SU-DHL-6 (cell line): ENCODE measurements at regions not wholly inside any gene's neighbourhood (a gene's known extent, or its start where the extent isn't known, plus 50 kb on each side); places are given as distances from the start of the nearest gene placed in this dataset.

Source experiments
- EZH2phosphoT487 ChIP-seq: fragments of 200-600 bp; sonication (generic), shearing (Covaris generic); conservative IDR thresholded peaks from 2 replicates; pipeline ENCODE4 v1.6.1; 2018; ENCODE audit warnings: mild to moderate bottlenecking, antibody characterized with exemption, low read length, moderate library complexity, mixed read lengths
- TF ChIP-seq, protein P1 (sequence below): fragments of 200-600 bp; sonication (generic); IDR thresholded peaks from one replicate; pipeline ENCODE4 v1.5.1; 2017; ENCODE audit warnings: antibody characterized with exemption, mild to moderate bottlenecking, low read length, moderate library complexity; ENCODE audit not compliant: insufficient read depth, poor library complexity, severe bottlenecking

- TF ChIP-seq, protein P1, sequence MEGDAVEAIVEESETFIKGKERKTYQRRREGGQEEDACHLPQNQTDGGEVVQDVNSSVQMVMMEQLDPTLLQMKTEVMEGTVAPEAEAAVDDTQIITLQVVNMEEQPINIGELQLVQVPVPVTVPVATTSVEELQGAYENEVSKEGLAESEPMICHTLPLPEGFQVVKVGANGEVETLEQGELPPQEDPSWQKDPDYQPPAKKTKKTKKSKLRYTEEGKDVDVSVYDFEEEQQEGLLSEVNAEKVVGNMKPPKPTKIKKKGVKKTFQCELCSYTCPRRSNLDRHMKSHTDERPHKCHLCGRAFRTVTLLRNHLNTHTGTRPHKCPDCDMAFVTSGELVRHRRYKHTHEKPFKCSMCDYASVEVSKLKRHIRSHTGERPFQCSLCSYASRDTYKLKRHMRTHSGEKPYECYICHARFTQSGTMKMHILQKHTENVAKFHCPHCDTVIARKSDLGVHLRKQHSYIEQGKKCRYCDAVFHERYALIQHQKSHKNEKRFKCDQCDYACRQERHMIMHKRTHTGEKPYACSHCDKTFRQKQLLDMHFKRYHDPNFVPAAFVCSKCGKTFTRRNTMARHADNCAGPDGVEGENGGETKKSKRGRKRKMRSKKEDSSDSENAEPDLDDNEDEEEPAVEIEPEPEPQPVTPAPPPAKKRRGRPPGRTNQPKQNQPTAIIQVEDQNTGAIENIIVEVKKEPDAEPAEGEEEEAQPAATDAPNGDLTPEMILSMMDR: no peak
- no peak for TF ChIP-seq EZH2phosphoT487
Observed at GRCh38 chr1:184161071-184161698, 109.7 kb downstream of the TSEN15 start.
